GM08714 (cell line): ENCODE measurements at regions not wholly inside any gene's neighbourhood (a gene's known extent, or its start where the extent isn't known, plus 50 kb on each side); places are given as distances from the start of the nearest gene placed in this dataset.
"Not testable (repeated sequence)": the region's sequence is repeated elsewhere in the genome, so short reads cannot be mapped to it uniquely, and the experiment has no call there.

ENCODE experiments used
- H3K4me3 ChIP-seq: fragments of 200-500 bp; sonication (Bioruptor generic); 2 replicates; pipeline ENCODE4 v1.5.1; 2014; ENCODE audit warnings: mild to moderate bottlenecking, low read length, inconsistent platforms
- ZNF274 ChIP-seq: IDR thresholded peaks from 2 replicates; pipeline ENCODE4 v1.6.1; 2012; ENCODE audit warnings: mild to moderate bottlenecking, low read depth, low read length

DNA sequence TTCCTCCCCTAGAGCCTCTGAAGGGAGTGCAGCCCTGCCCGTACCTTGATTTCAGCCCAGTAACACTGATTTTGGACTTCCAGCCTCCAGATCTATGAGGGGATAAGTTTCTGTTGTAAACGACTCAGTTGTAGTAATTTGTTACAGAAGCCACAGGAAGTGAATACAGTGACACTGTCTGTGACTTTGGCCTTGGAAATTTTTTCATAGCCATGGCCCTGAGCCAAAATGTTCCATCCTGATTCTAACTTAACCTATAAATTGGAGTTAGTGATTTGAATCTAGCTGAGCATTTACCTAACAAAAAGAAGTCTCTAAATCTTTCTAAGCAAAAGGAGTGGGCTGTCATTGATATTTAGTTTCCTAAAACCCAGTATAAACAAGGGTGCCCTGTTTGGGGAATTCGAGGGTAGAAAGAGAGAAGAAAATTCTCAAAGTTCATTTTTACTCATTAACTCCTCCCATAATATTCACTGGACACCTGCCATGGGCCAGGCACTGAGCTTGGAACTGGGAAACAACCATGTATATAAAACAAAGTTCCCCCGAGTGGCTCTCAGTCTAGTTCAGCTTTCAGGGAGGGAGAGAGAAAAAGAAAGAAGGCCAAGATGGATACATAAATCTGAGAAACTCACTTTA lies 162.3 kb downstream of the SKIDA1 start:
- no peak overlapping the region for H3K4me3 ChIP-seq
- TF ChIP-seq ZNF274: no peak

DNA sequence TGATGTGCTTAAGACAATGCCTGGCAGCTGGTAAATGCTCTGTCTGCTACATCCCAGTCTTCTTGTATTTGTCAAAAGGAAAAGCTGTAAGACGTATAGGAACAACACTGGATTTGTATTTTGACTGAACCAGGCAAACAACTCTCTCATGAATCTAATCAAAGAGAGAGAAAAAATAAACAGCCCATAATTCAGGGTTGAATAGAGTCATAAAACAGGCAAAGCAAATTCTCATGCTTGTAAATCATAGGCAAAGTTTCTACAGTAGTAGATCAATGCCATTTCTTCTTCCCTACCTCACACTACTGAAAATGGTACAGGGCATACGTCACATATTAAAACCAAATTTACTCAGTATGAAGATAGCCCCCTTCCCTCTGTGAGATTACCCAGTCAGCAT lies 166.3 kb downstream of the SKIDA1 start:
- TF ChIP-seq ZNF274: no peak
- H3K4me3 ChIP-seq: no peak overlapping the region

GRCh38 chr10:21355591-21356011 lies 169.9 kb downstream of the SKIDA1 start:
- no peak overlapping the region for H3K4me3 ChIP-seq

GRCh38 chr10:21352886-21353285 lies 172.6 kb downstream of the SKIDA1 start:
- no peak overlapping the region for H3K4me3 ChIP-seq
- no peak for TF ChIP-seq ZNF274

More at GRCh38 chr10:21355591-21356011, 169.9 kb downstream of the SKIDA1 start:
- no peak for TF ChIP-seq ZNF274

- not testable (repeated sequence) for H3K4me3 ChIP-seq
Measured at GRCh38 chr10:21351594-21351993, 173.9 kb downstream of the SKIDA1 start.

- no peak overlapping the region for H3K4me3 ChIP-seq
- TF ChIP-seq ZNF274: no peak
Measured at GRCh38 chr10:21349912-21350286, 175.6 kb downstream of the SKIDA1 start.

GRCh38 chr10:21347785-21348170 lies 177.7 kb downstream of the SKIDA1 start:
- TF ChIP-seq ZNF274: no peak
- H3K4me3 ChIP-seq: no peak overlapping the region

DNA sequence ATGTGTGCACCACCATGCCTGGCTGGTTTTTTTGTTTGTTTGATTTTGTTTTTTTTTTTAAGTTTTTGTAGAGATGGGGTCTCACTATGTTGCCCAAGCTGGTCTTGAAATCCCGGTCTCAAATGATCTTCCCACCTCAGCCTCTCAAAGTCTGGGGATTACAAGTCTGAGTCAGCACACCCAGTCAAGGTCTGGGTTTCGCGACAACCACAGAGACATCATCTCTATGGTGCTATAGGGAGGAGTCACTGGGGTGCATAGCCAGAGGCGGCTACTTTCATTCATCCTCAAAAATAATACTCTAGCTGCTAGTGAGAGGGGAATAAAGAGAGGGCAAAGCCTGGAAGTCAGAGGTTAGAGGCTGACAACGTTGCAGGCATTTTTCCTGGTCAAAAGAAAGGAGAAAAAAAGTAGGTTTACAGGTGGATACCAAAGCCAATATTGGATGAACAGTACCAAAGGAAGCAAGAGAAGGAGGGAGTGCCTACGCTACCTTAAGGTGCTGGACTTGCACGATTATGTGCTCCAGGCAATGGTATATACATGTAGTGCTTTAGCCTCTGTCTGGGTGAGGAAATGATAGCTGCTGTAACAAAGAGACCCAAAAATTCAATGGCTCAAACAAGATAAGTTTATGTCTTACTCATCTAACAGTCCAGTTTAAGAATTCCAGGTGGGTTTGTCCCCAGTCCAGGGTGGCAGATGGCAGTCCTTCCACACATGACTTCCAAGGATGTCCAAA lies 178.3 kb downstream of the SKIDA1 start:
- TF ChIP-seq ZNF274: no peak
- no peak overlapping the region for H3K4me3 ChIP-seq

DNA sequence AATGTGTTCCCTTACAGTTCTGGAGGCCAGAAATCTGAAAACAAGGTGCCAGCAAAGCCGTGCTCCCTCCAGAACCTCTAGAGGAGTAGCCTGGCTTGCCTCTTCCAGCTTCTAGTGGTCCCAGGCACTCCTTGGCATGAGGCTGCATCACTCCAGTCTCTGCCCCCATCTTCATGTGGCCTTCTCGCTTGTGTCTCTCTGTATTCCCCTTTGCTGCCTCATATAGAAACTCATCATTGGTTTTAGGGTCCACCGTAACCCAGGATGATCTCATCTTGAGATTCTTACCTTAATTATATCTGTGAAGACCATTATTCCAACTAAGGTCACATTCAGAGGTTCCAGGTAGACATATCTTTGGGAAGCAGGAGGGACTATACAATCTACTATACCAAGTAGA lies 182.4 kb downstream of the SKIDA1 start:
- no peak overlapping the region for H3K4me3 ChIP-seq
- no peak for TF ChIP-seq ZNF274

DNA sequence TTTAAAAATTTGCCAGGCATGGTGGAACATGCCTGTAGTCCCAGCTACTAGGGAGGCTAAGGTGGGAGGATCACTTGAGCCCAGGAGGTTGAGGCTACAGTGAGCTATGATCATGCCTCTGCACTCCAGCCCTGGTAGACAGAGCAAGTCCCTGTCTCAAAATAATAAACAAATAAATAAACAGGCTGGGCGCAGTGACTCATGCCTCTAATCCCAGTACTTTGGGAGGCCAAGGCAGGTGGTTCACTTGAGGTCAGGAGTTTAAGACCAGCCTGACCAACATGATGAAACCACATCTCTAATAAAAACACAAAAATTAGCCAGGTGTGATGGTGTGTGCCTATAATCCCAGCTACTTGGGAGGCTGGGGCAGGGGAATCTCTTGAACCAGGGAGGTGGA lies 183.0 kb downstream of the SKIDA1 start:
- not testable (repeated sequence) for H3K4me3 ChIP-seq

GRCh38 chr10:21340331-21340730 lies 185.2 kb downstream of the SKIDA1 start:
- no peak for TF ChIP-seq ZNF274
- H3K4me3 ChIP-seq: no peak overlapping the region

- TF ChIP-seq ZNF274: no peak
- H3K4me3 ChIP-seq: no peak overlapping the region
Measured at GRCh38 chr10:21337171-21337792, 188.2 kb downstream of the SKIDA1 start.

DNA sequence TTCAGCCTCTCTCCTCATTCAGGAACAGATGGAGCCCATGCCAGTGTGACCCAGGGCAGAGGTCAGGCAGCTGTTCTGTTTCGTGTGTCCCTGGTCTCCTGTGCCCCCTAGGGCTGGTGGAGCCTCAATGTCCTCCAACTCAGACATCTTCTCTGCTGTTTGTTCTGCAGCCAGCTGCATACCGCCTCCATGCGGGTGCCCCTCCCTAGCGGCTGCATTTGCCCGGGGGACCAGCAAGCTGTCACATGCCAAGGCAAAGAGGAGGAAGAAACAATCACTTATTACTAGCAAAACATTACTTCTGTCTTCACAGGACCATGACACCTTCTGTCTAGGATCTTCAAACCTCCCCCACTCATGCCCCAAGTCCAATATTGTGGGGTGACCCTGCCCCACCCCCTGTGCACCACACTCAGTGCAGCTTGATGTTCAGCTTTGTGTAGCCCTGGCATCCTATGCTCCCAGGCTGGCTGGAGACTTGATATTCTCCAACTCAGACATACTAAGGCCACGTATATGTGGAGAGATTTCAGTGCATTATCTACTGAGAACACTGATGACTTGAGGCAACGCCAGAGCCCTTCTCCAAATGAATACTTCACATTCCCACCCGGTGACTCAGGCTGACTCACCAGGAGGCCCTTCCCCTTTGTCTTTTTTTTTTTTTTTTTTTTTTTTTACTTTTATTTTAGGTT lies 188.9 kb downstream of the SKIDA1 start:
- no peak overlapping the region for H3K4me3 ChIP-seq
- no peak for TF ChIP-seq ZNF274

- H3K4me3 ChIP-seq: no peak overlapping the region
- no peak for TF ChIP-seq ZNF274
Measured at GRCh38 chr10:21334891-21335696, 190.4 kb downstream of the SKIDA1 start.
